ENCODE measurements at regions not wholly inside any gene's neighbourhood (a gene's known extent, or its start where the extent isn't known, plus 50 kb on each side); places are given as distances from the start of the nearest gene placed in this dataset.

- H3K36me3 Mint-ChIP-seq (ENCODE audit: low read depth), result no peaks in the 10 kb centered on the region
- no peak for TF ChIP-seq CTCF (IDR thresholded peaks at IDR 0.05)
- H3K9me3 Mint-ChIP-seq (ENCODE audit: low read depth), result no peaks in the 10 kb centered on the region
- DNase-seq (ENCODE audit: low spot score), result peak; percentile 97
- peak overlapping the region; percentile 95 for H3K27ac Mint-ChIP-seq (ENCODE audit: unreplicated experiment)
- H3K27me3 Mint-ChIP-seq (ENCODE audit: low read depth), result no peaks in the 10 kb centered on the region
- peaks cover 56% of the 10 kb centered on the region for H3K4me1 Mint-ChIP-seq (ENCODE audit: low read depth)
- H3K4me3 Mint-ChIP-seq (ENCODE audit: unreplicated experiment), result no peak overlapping the region
These were observed 181.4 kb downstream of the SMAD6 start for GRCh38 chr15:66883284-66883911.

DNA sequence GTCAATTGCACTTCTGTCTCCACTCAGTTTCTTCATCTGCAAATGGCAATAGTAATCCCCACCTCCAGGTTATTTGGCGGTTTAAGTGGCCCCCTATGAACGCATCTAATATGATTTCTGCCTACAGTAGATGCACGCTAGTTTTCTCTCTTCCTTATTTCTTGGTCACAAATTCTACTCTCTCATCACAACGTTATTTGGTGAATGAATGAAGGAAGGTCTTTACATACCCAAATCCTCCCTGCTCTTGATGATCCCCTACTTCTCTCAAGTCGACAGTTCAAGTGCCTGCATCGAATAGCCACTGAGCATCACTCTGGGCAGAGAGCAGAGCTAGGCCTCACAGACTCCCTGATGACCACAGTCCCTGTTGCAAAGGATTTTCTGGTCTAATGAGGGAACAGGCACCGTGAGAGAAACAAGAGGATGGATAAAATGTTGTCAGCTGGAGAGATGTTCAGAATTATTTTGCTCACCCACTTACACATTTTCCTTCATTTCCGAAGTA is 181.2 kb upstream of the SMAD3 start:
- Mint-ChIP-seq H3K4me3 (ENCODE audit: unreplicated experiment) (no peak overlapping the region), H3K27me3 (ENCODE audit: low read depth) (no peaks in the 10 kb centered on the region), H3K27ac (ENCODE audit: unreplicated experiment) (peak overlapping the region; percentile 95), H3K9me3 (ENCODE audit: low read depth) (no peaks in the 10 kb centered on the region), H3K36me3 (ENCODE audit: low read depth) (no peaks in the 10 kb centered on the region), H3K4me1 (ENCODE audit: low read depth) (peaks cover 56% of the 10 kb centered on the region)
- TF ChIP-seq CTCF (IDR thresholded peaks at IDR 0.05), result no peak
- no peak for DNase-seq (ENCODE audit: low spot score)

DNA sequence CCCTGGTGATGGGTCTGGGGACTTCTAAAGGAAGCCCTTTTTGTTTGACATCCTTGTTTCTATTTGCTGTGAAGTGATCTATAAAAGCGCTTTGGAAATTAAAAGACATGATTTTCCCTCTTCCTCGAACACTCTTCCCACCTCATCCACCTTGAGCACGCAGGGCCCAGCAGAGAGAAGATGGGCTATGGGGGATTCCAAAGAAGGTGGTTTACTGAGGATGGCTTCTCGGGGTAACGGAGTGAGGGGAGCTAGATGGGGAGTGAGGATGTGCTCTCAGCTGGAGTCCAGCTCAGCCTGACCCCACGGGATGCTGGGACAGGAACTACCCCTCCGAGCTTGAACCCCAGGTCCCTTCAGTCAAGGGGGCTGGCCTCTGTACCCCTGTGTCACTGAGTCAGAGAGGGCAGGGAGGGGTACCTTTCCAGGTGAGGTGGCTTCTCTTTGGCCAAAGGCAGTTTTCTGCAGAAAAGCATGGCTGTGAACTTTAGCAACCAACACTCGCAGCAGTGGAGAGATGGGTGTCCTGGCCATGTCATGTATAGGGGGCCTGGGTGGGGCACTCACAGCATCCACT is 180.7 kb upstream of the SMAD3 start:
- H3K27ac Mint-ChIP-seq (ENCODE audit: unreplicated experiment), result no peak overlapping the region
- H3K36me3 Mint-ChIP-seq (ENCODE audit: low read depth), result no peaks in the 10 kb centered on the region
- peaks cover 56% of the 10 kb centered on the region for H3K4me1 Mint-ChIP-seq (ENCODE audit: low read depth)
- H3K9me3 Mint-ChIP-seq (ENCODE audit: low read depth), result no peaks in the 10 kb centered on the region
- no peak for TF ChIP-seq CTCF (IDR thresholded peaks at IDR 0.05)
- DNase-seq (ENCODE audit: low spot score), result no peak
- no peaks in the 10 kb centered on the region for H3K27me3 Mint-ChIP-seq (ENCODE audit: low read depth)
- H3K4me3 Mint-ChIP-seq (ENCODE audit: unreplicated experiment), result no peak overlapping the region

DNA sequence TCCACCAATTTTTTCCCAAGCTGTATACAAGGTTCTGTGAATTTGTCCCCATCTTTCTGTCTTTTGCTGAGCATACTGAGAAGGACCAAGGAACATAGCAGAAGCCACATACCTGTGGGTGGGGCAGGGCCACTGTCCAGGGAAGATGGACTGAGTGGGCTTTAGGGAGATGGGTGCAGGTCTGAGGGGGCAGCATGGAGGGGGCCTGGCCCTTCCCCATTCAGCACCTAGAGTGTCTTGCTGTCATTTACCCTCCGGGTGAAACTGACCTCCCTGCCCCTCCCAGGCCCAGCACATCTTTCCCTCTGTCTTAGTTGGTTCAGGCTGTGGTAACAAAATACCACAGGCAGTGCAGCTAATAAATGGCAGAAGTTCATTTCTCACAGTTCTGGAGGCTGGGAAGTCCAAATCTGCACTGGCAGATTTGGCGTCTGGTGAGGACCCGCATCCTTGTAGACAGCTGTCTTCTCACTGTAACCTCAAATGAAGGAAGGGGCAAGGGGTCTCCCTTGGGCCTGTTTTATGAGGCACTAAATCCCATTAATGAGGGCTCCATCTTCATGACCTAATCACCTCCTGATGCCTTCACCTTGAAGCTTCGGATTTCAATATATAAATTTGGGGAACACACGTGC is 180.0 kb upstream of the SMAD3 start:
- TF ChIP-seq CTCF (IDR thresholded peaks at IDR 0.05), result no peak
- no peak overlapping the region for H3K4me3 Mint-ChIP-seq (ENCODE audit: unreplicated experiment)
- no peaks in the 10 kb centered on the region for H3K9me3 Mint-ChIP-seq (ENCODE audit: low read depth)
- H3K27ac Mint-ChIP-seq (ENCODE audit: unreplicated experiment), result no peak overlapping the region
- H3K36me3 Mint-ChIP-seq (ENCODE audit: low read depth), result no peaks in the 10 kb centered on the region
- H3K27me3 Mint-ChIP-seq (ENCODE audit: low read depth), result no peaks in the 10 kb centered on the region
- peaks cover 50% of the 10 kb centered on the region for H3K4me1 Mint-ChIP-seq (ENCODE audit: low read depth)
- no peak for DNase-seq (ENCODE audit: low spot score)

DNA sequence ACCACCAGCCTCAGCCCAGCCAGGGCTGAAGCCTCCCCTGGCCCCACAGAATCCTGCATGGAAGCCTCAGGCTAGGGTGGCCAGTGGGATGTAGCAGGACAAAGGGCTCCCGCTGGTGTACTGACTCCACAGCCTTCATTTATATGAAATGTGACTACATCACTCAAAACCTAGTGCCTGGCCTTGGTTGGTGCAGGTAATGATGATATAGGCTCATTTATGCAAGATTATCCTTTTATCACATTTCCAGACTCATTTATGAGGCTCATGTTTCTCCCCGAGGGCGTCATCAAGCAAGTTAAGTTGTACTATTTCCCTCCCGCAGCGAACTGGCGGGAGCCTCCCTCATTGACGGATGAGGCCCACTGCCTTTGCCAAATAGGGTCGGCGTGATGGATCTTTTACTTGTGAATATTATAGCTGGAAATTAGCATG is 179.1 kb upstream of the SMAD3 start:
- no peak overlapping the region for H3K4me3 Mint-ChIP-seq (ENCODE audit: unreplicated experiment)
- no peak for DNase-seq (ENCODE audit: low spot score)
- TF ChIP-seq CTCF (IDR thresholded peaks at IDR 0.05), result no peak
- peaks cover 44% of the 10 kb centered on the region for H3K4me1 Mint-ChIP-seq (ENCODE audit: low read depth)
- H3K36me3 Mint-ChIP-seq (ENCODE audit: low read depth), result no peaks in the 10 kb centered on the region
- H3K27me3 Mint-ChIP-seq (ENCODE audit: low read depth), result no peaks in the 10 kb centered on the region
- H3K9me3 Mint-ChIP-seq (ENCODE audit: low read depth), result no peaks in the 10 kb centered on the region
- no peak overlapping the region for H3K27ac Mint-ChIP-seq (ENCODE audit: unreplicated experiment)
